ENCODE measurements at regions not wholly inside any gene's neighbourhood (a gene's known extent, or its start where the extent isn't known, plus 50 kb on each side); places are given as distances from the start of the nearest gene placed in this dataset.

DNA sequence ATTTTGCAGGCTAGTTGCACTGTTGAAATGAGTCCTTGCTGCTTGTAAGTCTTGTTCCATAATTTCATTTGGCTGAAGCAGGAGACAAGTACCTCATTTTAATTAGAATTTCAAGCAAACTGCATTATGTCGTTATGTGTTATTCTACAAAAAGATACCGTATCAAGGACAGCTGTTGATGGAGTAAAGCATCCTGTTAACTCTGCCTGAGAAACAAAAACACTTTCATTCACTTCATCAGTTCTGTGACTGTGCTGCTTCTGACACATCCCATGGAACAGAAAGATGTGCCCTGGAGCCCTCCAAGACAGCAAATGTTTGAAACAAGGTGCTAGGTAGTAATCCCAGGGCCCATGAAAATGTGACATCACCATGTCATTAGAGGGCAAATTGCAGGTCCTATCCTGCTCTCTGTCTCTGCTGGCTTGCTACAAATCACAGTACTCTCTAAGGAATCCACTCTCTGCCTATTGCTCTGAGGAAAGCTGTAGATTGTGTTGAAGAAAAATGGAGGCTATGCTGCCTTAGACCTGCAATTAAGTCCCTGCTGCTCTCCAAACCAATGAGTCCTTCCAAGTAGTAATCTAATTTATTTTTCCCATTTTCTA is 209.7 kb upstream of the PARD3B start:
- no peak for DNase-seq

DNA sequence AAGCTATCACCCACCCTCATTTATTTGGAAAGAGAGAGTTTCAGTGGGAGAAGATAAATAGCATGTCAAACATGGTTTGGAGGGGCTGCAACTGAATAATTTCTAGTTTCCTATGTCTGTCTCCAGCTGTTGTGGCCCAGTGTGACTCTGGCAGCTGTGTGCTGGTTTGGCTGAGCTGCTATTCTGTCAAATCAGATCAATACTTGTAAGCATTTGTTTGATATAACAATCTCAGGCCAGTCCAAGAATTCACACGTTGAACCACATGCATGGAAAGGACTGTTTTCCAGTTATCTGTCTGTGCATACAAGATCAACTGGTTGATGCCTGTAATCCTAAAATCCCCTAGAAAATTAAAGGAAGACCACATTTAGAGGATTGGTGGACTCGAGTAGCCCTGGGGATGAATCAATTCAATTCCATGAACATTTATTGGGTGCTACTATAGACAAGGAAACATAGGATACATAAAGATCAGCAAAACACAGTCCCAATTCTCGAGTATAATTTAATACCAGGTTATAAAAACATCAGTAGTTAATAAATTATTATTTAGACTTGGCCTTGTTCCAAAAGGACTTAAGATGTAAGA is 209.0 kb upstream of the PARD3B start:
- no peak for DNase-seq

DNA sequence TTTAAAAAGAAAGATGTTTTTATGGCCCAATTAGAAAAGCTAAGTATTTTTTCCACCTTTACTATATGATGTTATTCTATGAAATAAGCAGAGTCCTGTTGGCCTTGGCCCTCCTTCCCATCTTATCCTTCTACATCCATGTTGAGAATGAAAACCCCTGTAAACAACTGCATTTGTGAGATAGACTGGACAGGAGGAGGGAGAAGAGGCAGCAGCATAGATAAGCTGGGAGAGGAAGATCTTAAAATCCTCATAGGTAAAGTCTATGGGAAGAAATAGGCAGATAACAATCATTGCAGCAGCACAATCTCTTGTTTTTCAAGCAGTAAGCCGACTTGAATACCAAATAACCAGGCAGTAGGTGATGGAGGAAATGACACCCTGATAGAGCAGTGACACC is 207.6 kb upstream of the PARD3B start:
- DNase-seq = no peak

DNA sequence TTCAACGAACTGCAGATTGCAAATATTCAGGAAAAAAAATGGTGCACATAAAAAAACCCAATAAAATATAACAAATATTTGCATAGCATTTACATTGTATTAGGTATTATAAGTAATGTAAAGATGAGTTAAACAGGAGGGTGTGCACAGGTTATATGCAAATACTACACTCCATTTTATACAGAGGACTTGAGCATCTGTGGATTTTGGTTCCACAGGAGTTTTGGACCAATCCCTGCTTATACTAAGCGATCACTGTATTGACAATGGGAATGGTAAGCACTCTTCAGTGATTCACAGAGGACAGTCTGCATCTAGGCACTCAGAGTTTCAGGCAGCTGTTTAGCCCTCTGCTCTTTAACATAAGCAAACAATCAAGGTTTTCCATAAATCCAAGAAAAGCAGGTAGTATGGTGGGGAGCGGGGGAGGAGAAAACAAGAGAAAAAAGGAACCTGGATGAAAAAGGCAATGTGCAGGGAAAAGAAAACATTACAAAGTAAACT is 206.0 kb upstream of the PARD3B start:
- no peak for DNase-seq

DNA sequence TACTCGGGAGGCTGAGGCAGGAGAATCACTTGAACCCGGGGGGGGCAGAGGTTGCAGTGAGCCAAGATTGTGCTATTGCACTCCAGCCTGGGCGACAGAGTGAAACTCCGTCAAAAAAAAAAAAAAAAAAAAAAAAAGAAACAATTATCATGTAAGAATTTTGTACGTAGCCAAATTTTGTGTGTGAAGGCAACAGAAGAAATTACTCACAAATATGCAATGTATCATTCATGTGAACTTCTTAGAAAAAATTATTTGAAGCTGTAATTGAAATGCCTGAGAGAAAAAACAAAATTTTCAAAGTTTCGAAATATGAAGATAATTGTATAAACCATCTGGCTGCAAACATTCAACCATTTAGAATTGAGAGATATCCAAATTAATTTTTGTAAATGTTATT is 204.8 kb upstream of the PARD3B start:
- DNase-seq = no peak

DNA sequence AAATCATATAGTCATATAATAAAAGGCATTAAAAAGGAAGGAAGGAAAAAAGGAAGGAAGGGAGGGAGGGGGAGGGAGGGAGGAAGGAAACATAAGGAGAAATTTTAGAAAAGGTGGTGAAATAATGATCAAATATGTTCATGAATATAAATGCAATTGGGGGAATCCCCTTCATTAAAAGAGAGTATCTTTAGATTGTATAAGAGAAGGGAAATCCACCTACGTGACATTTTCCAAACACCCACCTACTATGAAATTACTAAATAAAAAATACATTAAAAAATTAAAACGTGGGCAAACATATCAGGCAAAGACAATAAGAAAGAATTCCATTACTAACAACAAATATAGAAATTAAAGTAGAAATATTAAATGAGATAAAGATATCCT is 203.4 kb upstream of the PARD3B start:
- no peak for DNase-seq

DNA sequence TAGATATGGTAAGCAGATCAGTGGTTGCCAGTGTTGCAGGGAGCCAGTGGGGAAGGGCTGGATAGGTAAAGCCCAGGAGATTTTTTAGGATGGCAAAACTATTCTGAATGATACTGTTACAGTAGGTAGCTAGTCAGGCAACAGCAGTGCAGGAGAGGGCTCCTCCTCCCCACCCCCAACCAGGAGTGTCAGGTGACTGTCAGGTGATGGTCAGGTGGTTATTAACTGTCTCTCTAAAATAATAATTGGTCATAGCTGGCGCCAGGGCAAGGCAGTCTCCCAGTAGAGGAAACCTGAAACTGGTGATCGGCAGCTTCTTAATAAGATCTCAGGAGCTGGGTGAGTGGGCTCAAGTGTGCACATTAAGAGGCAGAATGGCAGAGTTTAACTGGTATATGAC is 201.6 kb upstream of the PARD3B start:
- DNase-seq = no peak

GRCh38 chr2:204344119-204344518 is 201.2 kb upstream of the PARD3B start:
- DNase-seq = no peak

DNA sequence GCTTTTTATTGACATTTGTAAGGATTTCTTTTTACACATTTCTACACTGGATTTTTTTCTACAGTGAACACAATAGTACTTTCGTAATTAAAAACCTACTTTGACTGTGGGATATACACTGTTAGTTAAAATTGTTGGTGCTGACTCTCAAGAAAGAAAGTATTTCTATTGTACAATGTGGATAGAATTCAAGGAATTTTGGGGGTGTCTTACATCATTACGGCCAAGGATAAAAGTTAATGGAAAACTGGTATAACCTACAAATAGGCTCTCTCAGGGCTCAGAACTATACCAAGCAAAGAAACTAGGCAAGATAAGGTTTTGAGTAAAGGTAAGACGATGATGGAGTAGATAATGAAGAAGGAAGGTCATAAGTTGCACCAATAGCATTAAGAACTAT is 198.4 kb upstream of the PARD3B start:
- DNase-seq = no peak

GRCh38 chr2:204353823-204354222 is 191.5 kb upstream of the PARD3B start:
- DNase-seq = no peak

DNA sequence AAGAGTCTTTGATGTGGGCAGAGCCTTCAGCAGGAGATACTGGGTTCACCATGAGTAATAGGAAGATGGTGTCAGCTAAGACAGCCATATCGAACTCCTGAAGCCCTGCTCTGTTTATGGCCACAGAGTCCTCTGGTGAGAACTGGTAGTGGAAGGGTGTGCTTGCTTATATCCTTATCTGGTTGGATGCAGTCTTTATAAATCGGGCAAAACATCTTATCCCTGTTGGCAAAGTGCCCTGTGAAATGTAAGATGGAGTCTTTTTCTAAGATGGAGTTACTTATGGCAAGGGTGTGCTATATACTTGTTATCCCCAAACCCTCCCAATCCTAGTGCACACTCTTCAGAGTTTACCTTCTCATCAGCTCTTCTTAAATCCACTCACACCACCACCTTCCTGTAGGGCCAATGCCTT is 190.8 kb upstream of the PARD3B start:
- DNase-seq = no peak

DNA sequence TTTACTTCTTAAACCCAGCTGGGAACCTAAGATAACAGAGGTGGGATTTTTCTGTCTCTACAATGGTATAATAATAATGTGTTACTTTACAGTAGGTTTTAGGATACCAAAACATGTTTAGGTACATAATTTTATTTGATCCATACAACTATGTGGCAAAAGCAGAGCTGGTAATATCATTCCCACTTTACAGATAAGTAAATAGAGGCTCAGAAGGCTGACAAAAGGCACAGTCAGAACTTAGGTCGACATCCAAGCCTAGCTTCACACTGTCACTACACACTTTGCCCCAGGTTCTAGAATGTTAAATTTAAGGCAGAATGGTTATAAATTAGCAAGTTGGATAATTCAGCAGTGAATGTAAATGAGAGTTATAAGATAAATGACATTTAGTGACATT is 189.6 kb upstream of the PARD3B start:
- no peak for DNase-seq

GRCh38 chr2:204356151-204356641 is 189.1 kb upstream of the PARD3B start:
- no peak for DNase-seq

- no peak for DNase-seq
These were observed 188.0 kb upstream of the PARD3B start for GRCh38 chr2:204357286-204357685.

- DNase-seq = no peak
These were observed 186.2 kb upstream of the PARD3B start for GRCh38 chr2:204359076-204359475.

DNA sequence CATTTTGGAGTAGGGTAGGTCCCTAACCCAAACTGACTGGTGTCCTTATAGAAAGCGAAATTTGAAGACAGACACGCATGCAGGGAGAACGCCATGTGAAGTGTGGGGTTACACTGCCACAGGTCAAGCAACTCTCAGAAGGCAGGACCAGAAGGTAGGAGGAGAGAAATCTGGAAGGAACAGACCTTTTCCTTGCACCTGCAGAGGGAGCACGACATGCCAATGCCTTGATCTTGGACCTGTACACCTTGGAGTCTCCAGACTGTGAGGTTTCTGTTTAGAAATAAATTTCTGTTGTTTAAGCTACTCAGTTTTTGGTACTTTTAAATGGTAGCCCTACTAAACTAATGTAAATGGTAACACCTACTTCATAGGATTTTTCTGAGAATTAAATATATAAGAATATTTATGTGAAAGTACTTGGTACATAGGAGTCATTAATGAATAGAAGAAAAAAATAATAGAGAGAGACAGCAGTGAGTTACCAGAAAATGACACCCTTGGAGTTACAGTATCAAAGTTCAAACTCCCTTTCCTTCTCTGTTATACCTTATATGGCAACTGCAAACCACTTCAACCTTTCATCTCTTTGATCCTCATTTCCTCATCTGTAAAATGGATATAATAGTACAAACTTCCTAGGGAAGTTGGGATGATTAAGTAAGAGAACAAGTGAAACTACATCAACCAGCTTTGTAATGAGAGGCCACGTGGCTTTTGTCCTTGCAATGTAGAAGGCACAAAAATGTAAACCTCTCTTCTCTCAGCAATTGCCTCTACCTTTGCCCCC is 184.9 kb upstream of the PARD3B start:
- DNase-seq = no peak

DNA sequence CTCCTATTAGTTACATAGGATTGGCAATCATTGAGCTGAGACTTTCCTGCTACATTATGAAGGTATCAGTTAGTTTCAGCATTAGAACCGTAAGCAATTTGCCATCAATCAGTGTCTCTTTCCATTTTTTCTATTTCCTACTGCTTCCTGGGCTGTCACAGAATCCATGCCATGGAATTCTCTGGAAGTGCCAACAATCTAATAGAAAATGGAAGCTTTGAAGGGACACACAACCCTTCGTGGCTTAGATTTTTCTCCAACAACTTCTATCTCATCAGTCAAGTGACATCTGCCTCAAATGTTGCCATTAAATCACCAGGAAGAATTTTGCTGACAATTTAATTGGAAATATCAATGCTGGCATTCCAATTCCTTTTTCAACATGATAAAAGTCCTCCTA is 183.5 kb upstream of the PARD3B start:
- no peak for DNase-seq

GRCh38 chr2:204362581-204362980 is 182.7 kb upstream of the PARD3B start:
- no peak for DNase-seq

- no peak for DNase-seq
These were observed 181.8 kb upstream of the PARD3B start for GRCh38 chr2:204363513-204363912.

DNA sequence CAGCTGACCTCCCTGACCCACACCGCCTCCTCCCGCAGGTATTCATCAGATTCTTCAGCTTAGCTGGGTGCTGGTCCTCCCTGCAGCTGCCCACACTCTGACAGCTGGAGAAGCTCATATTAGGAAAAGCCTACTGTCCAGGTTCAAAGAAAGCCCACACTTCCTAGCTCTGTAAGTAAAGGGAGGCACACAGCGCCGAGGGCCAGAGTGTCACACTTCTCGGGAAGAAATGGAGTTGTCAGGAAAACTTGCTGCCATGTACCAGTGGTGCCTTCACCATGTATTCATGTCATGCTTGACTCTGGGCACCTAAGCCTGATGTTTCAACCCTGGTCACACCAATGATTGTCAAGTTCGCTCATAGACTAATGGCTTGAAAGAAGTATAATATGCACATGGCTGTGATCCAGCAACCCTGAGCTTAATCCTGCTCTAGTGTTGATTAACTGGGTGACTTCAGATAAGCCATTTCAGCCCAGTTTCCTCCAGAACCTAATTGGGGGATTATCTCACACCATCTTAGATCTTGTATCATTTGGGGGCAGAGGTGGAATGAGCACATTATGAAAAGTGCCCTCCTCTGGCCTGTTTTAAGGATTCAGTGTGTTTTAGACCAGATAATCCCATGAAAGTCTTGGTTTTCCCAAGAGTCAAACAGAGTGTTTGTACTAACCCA is 180.3 kb upstream of the PARD3B start:
- DNase-seq = no peak

- no peak for DNase-seq
These were observed 179.5 kb upstream of the PARD3B start for GRCh38 chr2:204365811-204366210.

DNA sequence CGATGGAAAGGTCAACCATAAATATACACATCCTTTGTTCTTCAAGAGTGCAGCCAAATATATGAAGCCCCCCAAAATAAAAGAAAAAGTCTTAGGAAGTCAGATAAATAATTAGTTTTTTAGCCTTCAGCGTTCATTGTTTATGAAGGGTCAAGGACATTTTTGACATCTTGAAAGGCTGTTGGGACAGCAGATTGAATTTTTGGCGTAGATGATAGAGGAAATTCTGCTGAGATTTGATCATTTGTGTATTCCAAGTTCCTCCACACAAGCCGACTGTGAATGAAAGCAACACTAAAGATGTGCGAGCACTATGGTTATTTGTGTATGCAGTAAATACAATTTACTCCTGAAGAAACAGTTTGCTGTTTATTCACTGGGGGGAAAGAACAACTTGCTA is 177.8 kb upstream of the PARD3B start:
- no peak for DNase-seq

- DNase-seq = no peak
These were observed 175.0 kb upstream of the PARD3B start for GRCh38 chr2:204370172-204370718.
